ENCODE measurements at regions not wholly inside any gene's neighbourhood (a gene's known extent, or its start where the extent isn't known, plus 50 kb on each side); places are given as distances from the start of the nearest gene placed in this dataset.
"Not testable (repeated sequence)": the region's sequence is repeated elsewhere in the genome, so short reads cannot be mapped to it uniquely, and the experiment has no call there.

DNA sequence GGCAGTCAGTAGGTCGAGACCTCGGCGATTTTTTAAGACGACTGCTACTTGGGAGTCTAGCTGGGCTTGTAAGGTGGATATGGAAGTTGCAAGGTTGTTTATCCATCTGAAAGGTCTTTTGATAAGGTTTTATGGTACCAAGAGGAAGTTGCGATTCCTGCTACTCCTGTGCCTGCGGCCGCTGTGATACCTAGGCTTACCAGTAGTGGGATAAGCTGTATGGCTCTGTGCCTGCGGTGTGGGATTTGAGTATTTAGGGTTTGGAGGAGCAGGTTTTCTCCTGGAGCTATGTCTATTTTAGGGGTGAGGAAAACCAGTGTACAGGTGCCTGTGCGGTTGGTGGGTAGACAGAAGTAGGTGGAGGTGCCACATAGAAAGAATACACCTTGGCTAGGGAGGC is 1059.8 kb downstream of the SI start:
- no peak overlapping the region for H3K4me2 ChIP-seq (ENCODE audit: low read length)
- no peak overlapping the region for H3K27ac ChIP-seq (ENCODE audit: low read depth, low read length, poor library complexity, severe bottlenecking)
- H3F3A ChIP-seq (ENCODE audit: insufficient read depth, low read length): no peaks in the 10 kb centered on the region
- no peaks in the 10 kb centered on the region for H3K79me2 ChIP-seq (ENCODE audit: insufficient read depth, low read length)
- TF ChIP-seq CTCF (IDR thresholded peaks at IDR 0.05; ENCODE audit: low read length): no peak
- TF ChIP-seq EZH2 (IDR thresholded peaks at IDR 0.05; ENCODE audit: borderline replicate concordance, low read length): no peak
- no peak overlapping the region for H2AFZ ChIP-seq (ENCODE audit: low read length)
- no peaks in the 10 kb centered on the region for H3K9me3 ChIP-seq (ENCODE audit: low read length)
- no peaks in the 10 kb centered on the region for H3K4me1 ChIP-seq (ENCODE audit: insufficient read depth, low read length, severe bottlenecking)
- no peaks in the 10 kb centered on the region; the same call in 1 of the 2 replicates for H3K27me3 ChIP-seq (ENCODE audit: insufficient read depth, low read length)
- H3K9ac ChIP-seq (ENCODE audit: low read length): no peak overlapping the region
- no peaks in the 10 kb centered on the region for H4K20me1 ChIP-seq (ENCODE audit: insufficient read depth, low read length)
- H3K36me3 ChIP-seq (ENCODE audit: insufficient read depth, low read length): no peaks in the 10 kb centered on the region
- H3K9me2 ChIP-seq (ENCODE audit: low read depth, low read length): no peaks in the 10 kb centered on the region
- H3K4me3 ChIP-seq (ENCODE audit: low read depth, low read length, poor library complexity, severe bottlenecking): no peak overlapping the region

DNA sequence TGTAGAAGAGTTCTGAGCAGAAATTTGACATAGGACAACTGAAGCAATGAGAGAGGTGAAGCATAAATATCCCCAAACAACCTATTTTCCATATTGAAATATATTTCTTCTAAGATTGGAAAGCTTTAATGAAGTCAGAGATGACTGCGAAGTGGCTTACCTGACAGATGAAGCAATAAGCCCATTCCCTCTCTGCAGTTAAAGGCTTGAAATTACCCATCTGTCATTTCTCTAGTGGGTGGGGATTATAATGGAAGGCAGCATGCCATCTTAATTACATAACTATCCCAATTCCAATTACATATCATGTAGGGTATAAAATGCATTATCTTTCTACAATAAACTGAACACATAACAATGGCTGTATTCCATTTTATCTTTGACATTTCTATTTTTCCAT is 1070.5 kb downstream of the SI start:
- Histone ChIP-seq H3K27ac (ENCODE audit: low read depth, low read length, poor library complexity, severe bottlenecking) (no peak overlapping the region), H2AFZ (ENCODE audit: low read length) (no peak overlapping the region), H3K9ac (ENCODE audit: low read length) (no peak overlapping the region), H3F3A (ENCODE audit: insufficient read depth, low read length) (no peaks in the 10 kb centered on the region), H3K9me3 (ENCODE audit: low read length) (no peaks in the 10 kb centered on the region), H3K4me2 (ENCODE audit: low read length) (no peak overlapping the region), H3K36me3 (ENCODE audit: insufficient read depth, low read length) (no peaks in the 10 kb centered on the region), H3K4me1 (ENCODE audit: insufficient read depth, low read length, severe bottlenecking) (no peaks in the 10 kb centered on the region), H3K4me3 (ENCODE audit: low read depth, low read length, poor library complexity, severe bottlenecking) (no peak overlapping the region), H3K9me2 (ENCODE audit: low read depth, low read length) (no peaks in the 10 kb centered on the region), H3K79me2 (ENCODE audit: insufficient read depth, low read length) (no peaks in the 10 kb centered on the region), H3K27me3 (ENCODE audit: insufficient read depth, low read length) (no peaks in the 10 kb centered on the region), H4K20me1 (ENCODE audit: insufficient read depth, low read length) (no peaks in the 10 kb centered on the region)
- TF ChIP-seq EZH2 (IDR thresholded peaks at IDR 0.05; ENCODE audit: borderline replicate concordance, low read length) (no peak), CTCF (IDR thresholded peaks at IDR 0.05; ENCODE audit: low read length) (no peak)

DNA sequence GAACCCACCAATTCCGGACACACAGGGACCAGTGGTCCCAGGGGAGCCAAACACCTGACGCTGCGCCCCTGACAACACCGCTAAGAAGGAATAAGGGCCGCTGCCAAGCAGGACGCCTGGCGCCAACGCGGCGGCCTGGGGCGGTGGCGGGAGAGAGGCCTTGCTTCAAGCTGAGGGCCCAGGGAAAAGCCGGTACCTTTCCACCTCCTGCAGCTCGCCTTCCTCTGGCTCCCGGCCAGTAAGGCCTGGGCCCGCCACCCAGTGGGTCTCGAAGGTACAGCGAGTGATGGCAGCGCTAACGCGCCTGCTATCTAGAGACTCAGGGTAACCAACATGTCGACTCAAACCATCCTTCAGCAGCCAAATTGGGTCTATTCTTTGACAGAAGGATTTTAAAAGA is 1074.1 kb downstream of the SI start:
- Histone ChIP-seq H3K27ac (ENCODE audit: low read depth, low read length, poor library complexity, severe bottlenecking) (no peak overlapping the region), H3F3A (ENCODE audit: insufficient read depth, low read length) (no peaks in the 10 kb centered on the region), H3K4me1 (ENCODE audit: insufficient read depth, low read length, severe bottlenecking) (no peaks in the 10 kb centered on the region), H4K20me1 (ENCODE audit: insufficient read depth, low read length) (no peaks in the 10 kb centered on the region), H3K36me3 (ENCODE audit: insufficient read depth, low read length) (no peaks in the 10 kb centered on the region), H3K4me2 (ENCODE audit: low read length) (no peak overlapping the region), H3K79me2 (ENCODE audit: insufficient read depth, low read length) (no peaks in the 10 kb centered on the region), H2AFZ (ENCODE audit: low read length) (no peak overlapping the region), H3K9me2 (ENCODE audit: low read depth, low read length) (no peaks in the 10 kb centered on the region), H3K4me3 (ENCODE audit: low read depth, low read length, poor library complexity, severe bottlenecking) (no peak overlapping the region), H3K9ac (ENCODE audit: low read length) (no peak overlapping the region), H3K27me3 (ENCODE audit: insufficient read depth, low read length) (no peaks in the 10 kb centered on the region), H3K9me3 (ENCODE audit: low read length) (no peaks in the 10 kb centered on the region)
- no peak for TF ChIP-seq EZH2 (IDR thresholded peaks at IDR 0.05; ENCODE audit: borderline replicate concordance, low read length)
- peak; percentile 19; the same call in 1 of the 2 replicates for TF ChIP-seq CTCF (IDR thresholded peaks at IDR 0.05; ENCODE audit: low read length)

DNA sequence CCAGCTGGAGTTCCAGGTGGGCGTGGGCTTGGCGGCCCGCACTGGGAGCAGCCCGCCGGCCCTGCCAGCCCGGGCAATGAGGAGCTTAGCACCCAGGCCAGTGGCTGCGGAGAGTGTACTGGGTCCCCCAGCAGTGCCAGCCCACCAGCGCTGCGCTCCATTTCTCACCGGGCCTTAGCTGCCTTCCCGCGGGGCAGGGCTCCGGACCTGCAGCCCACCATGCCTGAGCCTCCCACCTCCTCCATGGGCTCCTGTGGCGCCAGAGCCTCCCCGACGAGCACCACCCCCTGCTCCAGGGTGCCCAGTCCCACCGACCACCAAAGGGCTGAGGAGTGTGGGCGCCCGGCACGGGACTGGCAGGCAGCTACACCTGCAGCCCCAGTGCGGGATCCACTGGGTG is 1075.3 kb downstream of the SI start:
- not testable (repeated sequence) for H3K4me1 ChIP-seq (ENCODE audit: insufficient read depth, low read length, severe bottlenecking); H3K27me3 ChIP-seq (ENCODE audit: insufficient read depth, low read length); H3K9me2 ChIP-seq (ENCODE audit: low read depth, low read length); H3K4me3 ChIP-seq (ENCODE audit: low read depth, low read length, poor library complexity, severe bottlenecking); H4K20me1 ChIP-seq (ENCODE audit: insufficient read depth, low read length); H3F3A ChIP-seq (ENCODE audit: insufficient read depth, low read length); H3K9ac ChIP-seq (ENCODE audit: low read length); H3K36me3 ChIP-seq (ENCODE audit: insufficient read depth, low read length); H3K27ac ChIP-seq (ENCODE audit: low read depth, low read length, poor library complexity, severe bottlenecking); H3K4me2 ChIP-seq (ENCODE audit: low read length); H3K9me3 ChIP-seq (ENCODE audit: low read length); H2AFZ ChIP-seq (ENCODE audit: low read length); H3K79me2 ChIP-seq (ENCODE audit: insufficient read depth, low read length)
